GM23338 (cell line): ENCODE measurements at regions not wholly inside any gene's neighbourhood (a gene's known extent, or its start where the extent isn't known, plus 50 kb on each side); places are given as distances from the start of the nearest gene placed in this dataset.

ENCODE experiments used
- ATAC-seq: fragments of 200-7000 bp; cut with Tn5 transposase; 3 replicates; pipeline ENCODE4 v1.9.1; 2020
- DNase-seq: peaks from one replicate; pipeline ENCODE4 v3.0.0-alpha.2; 2015; ENCODE audit warnings: low spot score
- H2AFZ ChIP-seq: fragments of 200-600 bp; sonication (generic); 2 replicates; pipeline ENCODE4 v1.8.0; 2016; ENCODE audit warnings: antibody characterized with exemption, mild to moderate bottlenecking, moderate library complexity
- H3F3A ChIP-seq: fragments of 200-600 bp; sonication (generic); replicated peaks from 2 replicates; pipeline ENCODE4 v1.8.0; 2017; ENCODE audit warnings: antibody characterized with exemption, mixed run types, low read depth
- H3K27ac ChIP-seq: fragments of 200-600 bp; sonication (generic); 2 replicates; pipeline ENCODE4 v1.6.1; 2016; ENCODE audit warnings: low read depth
- H3K27me3 ChIP-seq: fragments of 200-600 bp; sonication (generic); 2 replicates; pipeline ENCODE4 v1.8.0; 2016; ENCODE audit warnings: mild to moderate bottlenecking, mixed run types, moderate library complexity; ENCODE audit not compliant: insufficient read depth
- H3K36me3 ChIP-seq: fragments of 200-600 bp; sonication (generic); 2 replicates; pipeline ENCODE4 v1.8.0; 2016; ENCODE audit warnings: mild to moderate bottlenecking; ENCODE audit not compliant: insufficient read depth
- H3K4me1 ChIP-seq: fragments of 200-600 bp; sonication (generic); 2 replicates; pipeline ENCODE4 v1.8.0; 2016; ENCODE audit warnings: mild to moderate bottlenecking, moderate library complexity; ENCODE audit not compliant: insufficient read depth
- H3K4me2 ChIP-seq: fragments of 200-600 bp; sonication (generic); 2 replicates; pipeline ENCODE4 v1.7.1; 2017; ENCODE audit warnings: mixed run types
- H3K4me3 ChIP-seq: fragments of 200-600 bp; sonication (generic); 2 replicates; pipeline ENCODE4 v1.6.1; 2016; ENCODE audit warnings: mixed run types
- H3K79me2 ChIP-seq: fragments of 200-600 bp; sonication (generic); replicated peaks from 2 replicates; pipeline ENCODE4 v1.8.0; 2017; ENCODE audit warnings: mild to moderate bottlenecking; ENCODE audit not compliant: insufficient read depth
- H3K9me2 ChIP-seq: fragments of 200-600 bp; sonication (generic); 2 replicates; pipeline ENCODE4 v1.8.0; 2017; ENCODE audit not compliant: insufficient read depth
- H4K20me1 ChIP-seq: fragments of 200-600 bp; sonication (generic); replicated peaks from 2 replicates; pipeline ENCODE4 v1.8.0; 2017; ENCODE audit warnings: mild to moderate bottlenecking; ENCODE audit not compliant: insufficient read depth
- H3K27ac Mint-ChIP-seq: 2 replicates; pipeline ENCODE4 v1.8.0; 2020; ENCODE audit warnings: inconsistent platforms, mild to moderate bottlenecking, moderate library complexity, mixed read lengths
- H3K27me3 Mint-ChIP-seq: 3 replicates; pipeline ENCODE4 v1.8.0; 2022; ENCODE audit warnings: low read depth, mild to moderate bottlenecking, moderate library complexity, mixed read lengths, inconsistent platforms; ENCODE audit not compliant: insufficient read depth, poor library complexity
- H3K36me3 Mint-ChIP-seq: 3 replicates; pipeline ENCODE4 v1.8.0; 2021; ENCODE audit warnings: low read depth, mild to moderate bottlenecking, inconsistent platforms, moderate library complexity, mixed read lengths
- H3K4me1 Mint-ChIP-seq: 3 replicates; pipeline ENCODE4 v1.8.0; 2020; ENCODE audit warnings: mild to moderate bottlenecking, inconsistent platforms, mixed read lengths
- H3K4me3 Mint-ChIP-seq: 3 replicates; pipeline ENCODE4 v1.8.0; 2021; ENCODE audit warnings: moderate library complexity, mild to moderate bottlenecking, inconsistent platforms, mixed read lengths
- H3K9me3 Mint-ChIP-seq: 3 replicates; pipeline ENCODE4 v1.8.0; 2020; ENCODE audit warnings: moderate library complexity, mild to moderate bottlenecking, inconsistent platforms, mixed read lengths
- CTCF ChIP-seq, 2 experiments: fragments of 200-600 bp in 1 of 2; sonication (generic) in 1 of 2; conservative IDR thresholded peaks; 2 replicates each; pipeline versions ENCODE4 v1.5.1 to v1.6.1; 2016 to 2017; ENCODE audit warnings: antibody characterized with exemption in 2 of 2, low read depth in 2 of 2, mild to moderate bottlenecking in 2 of 2, moderate library complexity in 1 of 2
- ETS1 ChIP-seq: IDR thresholded peaks from 2 replicates; pipeline ENCODE4 v1.6.1; 2016; ENCODE audit warnings: antibody characterized with exemption
- EZH2 ChIP-seq: fragments of 200-600 bp; sonication (generic); IDR thresholded peaks from one replicate; pipeline ENCODE4 v1.8.0; 2017; ENCODE audit warnings: antibody characterized with exemption, mild to moderate bottlenecking, low read depth; ENCODE audit not compliant: unreplicated experiment
- EZH2phosphoT487 ChIP-seq: fragments of 200-600 bp; sonication (generic); IDR thresholded peaks from one replicate; pipeline ENCODE4 v1.8.1; 2018; ENCODE audit warnings: antibody characterized with exemption; ENCODE audit not compliant: unreplicated experiment
- JUNB ChIP-seq: IDR thresholded peaks from one replicate; pipeline ENCODE4 v1.6.1; 2016; ENCODE audit warnings: antibody characterized with exemption; ENCODE audit not compliant: unreplicated experiment
- POLR2AphosphoS5 ChIP-seq: IDR thresholded peaks from 2 replicates; pipeline ENCODE4 v1.6.1; 2016; ENCODE audit warnings: antibody characterized with exemption, low read depth
- REST ChIP-seq: IDR thresholded peaks from one replicate; pipeline ENCODE4 v1.6.1; 2018; ENCODE audit warnings: antibody characterized with exemption; ENCODE audit not compliant: unreplicated experiment
- STAT1 ChIP-seq: IDR thresholded peaks from one replicate; pipeline ENCODE4 v1.6.1; 2016; ENCODE audit warnings: antibody characterized with exemption; ENCODE audit not compliant: unreplicated experiment
- ZNF331 ChIP-seq: fragments of 250-450 bp; sonication (Bioruptor Pico); IDR thresholded peaks from 2 replicates; pipeline ENCODE4 v1.5.0; 2020; ENCODE audit warnings: low read depth, mild to moderate bottlenecking, moderate library complexity
- ZNF462 ChIP-seq: fragments of 250-450 bp; sonication (Bioruptor Pico); IDR thresholded peaks from 2 replicates; pipeline ENCODE4 v1.5.0; 2020; ENCODE audit warnings: mild to moderate bottlenecking, moderate library complexity

GRCh38 chr4:71687056-71687455 lies 96.8 kb downstream of the GC start:
- Histone ChIP-seq H3K27me3 (no peaks in the 10 kb centered on the region), H3K9me2 (peaks cover 6% of the 10 kb centered on the region; the same call in 1 of the 2 replicates), H3K36me3 (no peaks in the 10 kb centered on the region), H3K4me1 (peaks cover 4% of the 10 kb centered on the region; the same call in 1 of the 2 replicates), H4K20me1 (no peaks in the 10 kb centered on the region), H3K4me2 (no peak overlapping the region), H2AFZ (peak overlapping the region; percentile 76), H3K27ac (no peak overlapping the region), H3F3A (no peaks in the 10 kb centered on the region), H3K79me2 (no peaks in the 10 kb centered on the region), H3K4me3 (no peak overlapping the region)
- H3K4me1 Mint-ChIP-seq: peaks cover 8% of the 10 kb centered on the region
- TF ChIP-seq JUNB (no peak), EZH2phosphoT487 (no peak), POLR2AphosphoS5 (no peak), STAT1 (no peak), EZH2 (no peak)
- H3K4me3 Mint-ChIP-seq: no peak overlapping the region
- ATAC-seq (no peak), DNase-seq (no peak)
- no peaks in the 10 kb centered on the region for H3K36me3 Mint-ChIP-seq
- H3K27ac Mint-ChIP-seq: no peak overlapping the region
- peaks cover 5% of the 10 kb centered on the region for H3K27me3 Mint-ChIP-seq
- H3K9me3 Mint-ChIP-seq: no peaks in the 10 kb centered on the region; the same call in 2 of the 3 replicates

GRCh38 chr4:71685975-71686374 lies 97.9 kb downstream of the GC start:
- Histone ChIP-seq H3K4me1 (peaks cover 4% of the 10 kb centered on the region; the same call in 1 of the 2 replicates), H3K4me3 (no peak overlapping the region), H3K36me3 (no peaks in the 10 kb centered on the region), H3K9me2 (peaks cover 6% of the 10 kb centered on the region; the same call in 1 of the 2 replicates), H3F3A (no peaks in the 10 kb centered on the region), H4K20me1 (no peaks in the 10 kb centered on the region), H3K79me2 (no peaks in the 10 kb centered on the region), H3K27me3 (no peaks in the 10 kb centered on the region), H2AFZ (peak overlapping the region; percentile 76), H3K27ac (no peak overlapping the region), H3K4me2 (no peak overlapping the region)
- H3K4me1 Mint-ChIP-seq: peaks cover 7% of the 10 kb centered on the region
- DNase-seq (no peak), ATAC-seq (no peak)
- H3K4me3 Mint-ChIP-seq: no peak overlapping the region
- peaks cover 5% of the 10 kb centered on the region for H3K27me3 Mint-ChIP-seq
- H3K36me3 Mint-ChIP-seq: no peaks in the 10 kb centered on the region
- H3K9me3 Mint-ChIP-seq: no peaks in the 10 kb centered on the region; the same call in 2 of the 3 replicates
- no peak overlapping the region for H3K27ac Mint-ChIP-seq
- TF ChIP-seq REST (no peak), ZNF462 (no peak), EZH2 (no peak), ZNF331 (CRISPR knock-in tag) (no peak), CTCF (conservative IDR thresholded peaks at IDR 0.05; ENCODE audit: low read depth in 2 of 2) (no peak), ETS1 (no peak)
